KMS-11 (cell line): ENCODE measurements at regions not wholly inside any gene's neighbourhood (a gene's known extent, or its start where the extent isn't known, plus 50 kb on each side); places are given as distances from the start of the nearest gene placed in this dataset.

Source experiments
- H2AFZ ChIP-seq: fragments of 200-600 bp; sonication (generic); 2 replicates; pipeline ENCODE4 v1.6.1; 2016; ENCODE audit warnings: antibody characterized with exemption, mixed run types, low read depth
- H3K27ac ChIP-seq: fragments of 200-600 bp; sonication (generic); 2 replicates; pipeline ENCODE4 v1.6.1; 2016; ENCODE audit warnings: mild to moderate bottlenecking, mixed run types
- H3K27me3 ChIP-seq: fragments of 200-600 bp; sonication (generic); 2 replicates; pipeline ENCODE4 v1.6.1; 2017; ENCODE audit warnings: mild to moderate bottlenecking, low read depth, mixed run types, moderate library complexity; ENCODE audit not compliant: insufficient read depth
- H3K36me3 ChIP-seq: fragments of 200-600 bp; sonication (generic); 2 replicates; pipeline ENCODE4 v1.6.1; 2017; ENCODE audit warnings: mild to moderate bottlenecking, mixed run types; ENCODE audit not compliant: insufficient read depth
- H3K4me1 ChIP-seq: fragments of 200-600 bp; sonication (generic); 2 replicates; pipeline ENCODE4 v1.6.1; 2016; ENCODE audit warnings: mild to moderate bottlenecking, low read depth, mixed run types; ENCODE audit not compliant: poor library complexity, severe bottlenecking
- H3K4me2 ChIP-seq: fragments of 200-600 bp; sonication (generic); 2 replicates; pipeline ENCODE4 v1.7.0; 2016; ENCODE audit warnings: mild to moderate bottlenecking, mixed run types
- H3K4me3 ChIP-seq: fragments of 200-600 bp; sonication (generic); IDR thresholded peaks from 2 replicates; pipeline ENCODE4 v1.6.1; 2017; ENCODE audit warnings: low read depth, low read length, mixed read lengths; ENCODE audit not compliant: insufficient read depth
- H3K79me2 ChIP-seq: fragments of 200-600 bp; sonication (generic); 2 replicates; pipeline ENCODE4 v1.6.1; 2016; ENCODE audit warnings: low read depth, mixed run types; ENCODE audit not compliant: insufficient read depth
- H3K9ac ChIP-seq: fragments of 200-600 bp; sonication (generic); 2 replicates; pipeline ENCODE4 v1.6.1; 2016; ENCODE audit warnings: mild to moderate bottlenecking, mixed run types
- H4K20me1 ChIP-seq: fragments of 200-600 bp; sonication (generic); 2 replicates; pipeline ENCODE4 v1.6.1; 2016; ENCODE audit warnings: mild to moderate bottlenecking, mixed run types; ENCODE audit not compliant: insufficient read depth
- TF ChIP-seq, protein P1 (sequence below): fragments of 200-600 bp; sonication (generic); conservative IDR thresholded peaks from 2 replicates; pipeline ENCODE4 v1.6.1; 2017; ENCODE audit warnings: low read depth, mild to moderate bottlenecking, antibody characterized with exemption, low read length, moderate library complexity, mixed read lengths

- H2AFZ ChIP-seq = no peak overlapping the region
- no peak overlapping the region for H3K9ac ChIP-seq
- H3K79me2 ChIP-seq = no peaks in the 10 kb centered on the region; the same call in 1 of the 2 replicates
- H3K36me3 ChIP-seq = no peaks in the 10 kb centered on the region
- peaks cover 63% of the 10 kb centered on the region for H3K4me1 ChIP-seq
- H3K27ac ChIP-seq = no peak overlapping the region
- H3K4me3 ChIP-seq = no peak overlapping the region
- H4K20me1 ChIP-seq = no peaks in the 10 kb centered on the region
- TF ChIP-seq, protein P1, sequence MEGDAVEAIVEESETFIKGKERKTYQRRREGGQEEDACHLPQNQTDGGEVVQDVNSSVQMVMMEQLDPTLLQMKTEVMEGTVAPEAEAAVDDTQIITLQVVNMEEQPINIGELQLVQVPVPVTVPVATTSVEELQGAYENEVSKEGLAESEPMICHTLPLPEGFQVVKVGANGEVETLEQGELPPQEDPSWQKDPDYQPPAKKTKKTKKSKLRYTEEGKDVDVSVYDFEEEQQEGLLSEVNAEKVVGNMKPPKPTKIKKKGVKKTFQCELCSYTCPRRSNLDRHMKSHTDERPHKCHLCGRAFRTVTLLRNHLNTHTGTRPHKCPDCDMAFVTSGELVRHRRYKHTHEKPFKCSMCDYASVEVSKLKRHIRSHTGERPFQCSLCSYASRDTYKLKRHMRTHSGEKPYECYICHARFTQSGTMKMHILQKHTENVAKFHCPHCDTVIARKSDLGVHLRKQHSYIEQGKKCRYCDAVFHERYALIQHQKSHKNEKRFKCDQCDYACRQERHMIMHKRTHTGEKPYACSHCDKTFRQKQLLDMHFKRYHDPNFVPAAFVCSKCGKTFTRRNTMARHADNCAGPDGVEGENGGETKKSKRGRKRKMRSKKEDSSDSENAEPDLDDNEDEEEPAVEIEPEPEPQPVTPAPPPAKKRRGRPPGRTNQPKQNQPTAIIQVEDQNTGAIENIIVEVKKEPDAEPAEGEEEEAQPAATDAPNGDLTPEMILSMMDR = no peak
- no peaks in the 10 kb centered on the region for H3K27me3 ChIP-seq
- H3K4me2 ChIP-seq = no peak overlapping the region
Observed at GRCh38 chr3:51618496-51618895, 52.6 kb upstream of the TEX264 start.

DNA sequence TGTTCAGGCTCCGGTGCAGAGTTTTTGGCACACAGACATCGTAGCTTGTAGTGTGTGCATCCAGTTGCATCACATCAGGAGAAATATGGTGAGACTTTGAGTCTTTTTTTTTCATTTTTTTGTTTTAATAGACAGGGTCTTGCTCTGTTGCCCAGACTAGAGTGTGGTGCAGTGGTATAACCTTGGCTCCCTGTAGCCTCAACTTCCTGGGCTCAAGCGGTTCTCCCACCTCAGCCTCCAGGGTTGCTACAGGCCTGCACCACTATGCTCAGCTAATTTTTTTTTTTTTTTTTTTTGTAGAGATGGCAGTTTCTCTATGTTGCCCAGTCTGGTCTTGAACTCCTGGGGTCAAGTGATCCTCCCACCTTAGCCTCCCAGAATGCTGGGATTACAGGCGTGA is 51.1 kb upstream of the TEX264 start:
- H3K27me3 ChIP-seq = no peaks in the 10 kb centered on the region
- H3K9ac ChIP-seq = no peak overlapping the region
- no peak overlapping the region for H2AFZ ChIP-seq
- H3K79me2 ChIP-seq = no peaks in the 10 kb centered on the region; the same call in 1 of the 2 replicates
- H3K4me3 ChIP-seq = no peak overlapping the region
- TF ChIP-seq, protein P1 = no peak
- no peak overlapping the region for H3K4me2 ChIP-seq
- no peaks in the 10 kb centered on the region for H4K20me1 ChIP-seq
- peaks cover 57% of the 10 kb centered on the region for H3K4me1 ChIP-seq
- H3K27ac ChIP-seq = no peak overlapping the region
- H3K36me3 ChIP-seq = no peaks in the 10 kb centered on the region

DNA sequence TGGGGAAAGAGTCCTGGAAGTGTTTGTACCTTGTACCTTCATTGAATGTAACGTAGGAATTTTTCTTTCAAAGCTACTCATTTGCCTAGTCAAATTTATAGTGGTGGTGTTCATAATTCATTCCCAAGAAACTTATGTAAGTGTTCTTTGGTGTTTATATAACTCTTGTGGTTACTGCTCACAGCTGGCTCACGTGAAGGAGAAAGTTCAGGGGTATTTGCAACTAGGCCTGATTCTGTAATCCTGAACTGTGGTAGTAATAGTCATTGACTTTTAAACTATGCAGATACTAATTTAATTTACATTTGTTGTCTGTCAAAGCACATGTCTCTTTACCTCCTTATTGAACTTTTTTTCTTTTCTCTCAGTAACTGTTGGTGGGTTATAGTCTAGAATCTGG is 50.5 kb upstream of the TEX264 start:
- Histone ChIP-seq H3K9ac (no peak overlapping the region), H3K4me1 (peaks cover 51% of the 10 kb centered on the region), H3K36me3 (no peaks in the 10 kb centered on the region), H3K27me3 (no peaks in the 10 kb centered on the region), H3K4me2 (no peak overlapping the region; the same call in 1 of the 2 replicates), H2AFZ (no peak overlapping the region), H3K79me2 (no peaks in the 10 kb centered on the region; the same call in 1 of the 2 replicates), H3K27ac (no peak overlapping the region), H4K20me1 (no peaks in the 10 kb centered on the region), H3K4me3 (no peak overlapping the region)
- TF ChIP-seq, protein P1 = no peak

GRCh38 chr3:51621091-51621892 is 49.8 kb upstream of the TEX264 start:
- H2AFZ ChIP-seq = no peak overlapping the region

More at GRCh38 chr3:51621091-51621892, 49.8 kb upstream of the TEX264 start:
- Histone ChIP-seq H3K36me3 (no peaks in the 10 kb centered on the region), H3K9ac (no peak overlapping the region), H3K4me1 (peaks cover 44% of the 10 kb centered on the region), H3K4me2 (no peak overlapping the region; the same call in 1 of the 2 replicates), H3K4me3 (no peak overlapping the region), H4K20me1 (no peaks in the 10 kb centered on the region), H3K79me2 (no peaks in the 10 kb centered on the region; the same call in 1 of the 2 replicates), H3K27ac (no peak overlapping the region), H3K27me3 (no peaks in the 10 kb centered on the region)
- TF ChIP-seq, protein P1 = no peak
